DND-41 (cell line): ENCODE measurements at regions not wholly inside any gene's neighbourhood (a gene's known extent, or its start where the extent isn't known, plus 50 kb on each side); places are given as distances from the start of the nearest gene placed in this dataset.
"Not testable (repeated sequence)": the region's sequence is repeated elsewhere in the genome, so short reads cannot be mapped to it uniquely, and the experiment has no call there.

Experiments used
- ATAC-seq: fragments of 200-7000 bp; cut with Tn5 transposase; 3 replicates; pipeline ENCODE4 v1.9.1; 2021; ENCODE audit warnings: low read depth; ENCODE audit not compliant: insufficient read depth
- DNase-seq: peaks from one replicate; pipeline ENCODE4 v3.0.0-alpha.2; 2020
- H2AFZ ChIP-seq: 2 replicates; pipeline ENCODE4 v1.6.0; 2012; ENCODE audit warnings: low read depth, low read length
- H3K27ac ChIP-seq: 2 replicates; pipeline ENCODE4 v1.5.1; 2012; ENCODE audit warnings: low read length, inconsistent platforms
- H3K27me3 ChIP-seq: fragments of 200-600 bp; sonication (generic); 2 replicates; pipeline ENCODE4 v1.6.0; 2012; ENCODE audit warnings: low read length, mild to moderate bottlenecking, inconsistent platforms; ENCODE audit not compliant: insufficient read depth, poor library complexity
- H3K36me3 ChIP-seq: 2 replicates; pipeline ENCODE4 v1.5.1; 2012; ENCODE audit warnings: low read length, inconsistent platforms; ENCODE audit not compliant: insufficient read depth
- H3K4me1 ChIP-seq: 2 replicates; pipeline ENCODE4 v1.5.1; 2012; ENCODE audit warnings: mild to moderate bottlenecking, low read length; ENCODE audit not compliant: insufficient read depth
- H3K4me2 ChIP-seq: 2 replicates; pipeline ENCODE4 v1.6.0; 2012; ENCODE audit warnings: mild to moderate bottlenecking, moderate library complexity, low read length, inconsistent platforms; ENCODE audit not compliant: insufficient read depth
- H3K4me3 ChIP-seq, 2 experiments: fragments of 200-600 bp in 1 of 2; shearing (Covaris generic) in 1 of 2; 2 replicates each; pipeline ENCODE4 v1.5.1; 2012 to 2016; ENCODE audit warnings: inconsistent platforms in 2 of 2, low read length in 2 of 2, mild to moderate bottlenecking in 2 of 2, low read depth in 1 of 2, moderate library complexity in 1 of 2
- H3K79me2 ChIP-seq: 2 replicates; pipeline ENCODE4 v1.6.0; 2012; ENCODE audit warnings: low read length, inconsistent platforms; ENCODE audit not compliant: insufficient read depth
- H3K9ac ChIP-seq: 2 replicates; pipeline ENCODE4 v1.6.0; 2012; ENCODE audit warnings: low read depth, mild to moderate bottlenecking, inconsistent platforms, low read length, moderate library complexity
- H3K9me3 ChIP-seq: 2 replicates; pipeline ENCODE4 v1.5.1; 2012; ENCODE audit warnings: low read length, moderate library complexity, mild to moderate bottlenecking, inconsistent platforms; ENCODE audit not compliant: insufficient read depth, severe bottlenecking
- H4K20me1 ChIP-seq: 2 replicates; pipeline ENCODE4 v1.6.0; 2012; ENCODE audit warnings: low read length; ENCODE audit not compliant: insufficient read depth
- CTCF ChIP-seq: IDR thresholded peaks from 2 replicates; pipeline ENCODE4 v1.5.1; 2012; ENCODE audit warnings: borderline replicate concordance, low read length, moderate library complexity, mild to moderate bottlenecking; ENCODE audit not compliant: poor library complexity, severe bottlenecking; ENCODE audit errors: extremely low read depth
- EZH2 ChIP-seq: IDR thresholded peaks from 3 replicates; pipeline ENCODE4 v1.6.1; 2012; ENCODE audit warnings: borderline replicate concordance, low read depth, mild to moderate bottlenecking, moderate library complexity, low read length, inconsistent platforms; ENCODE audit not compliant: severe bottlenecking

- Histone ChIP-seq H3K4me2 (no peak overlapping the region), H3K79me2 (no peaks in the 10 kb centered on the region), H3K27ac (no peak overlapping the region), H3K36me3 (no peaks in the 10 kb centered on the region), H3K27me3 (no peaks in the 10 kb centered on the region), H3K9ac (no peak overlapping the region), H2AFZ (no peak overlapping the region), H3K9me3 (no peaks in the 10 kb centered on the region), H4K20me1 (no peaks in the 10 kb centered on the region), H3K4me1 (no peaks in the 10 kb centered on the region), H3K4me3 (no peak overlapping the region)
- no peak for DNase-seq
- TF ChIP-seq EZH2, result no peak
- no peak for TF ChIP-seq CTCF
- no peak for ATAC-seq
Measured at GRCh38 chr7:109462171-109462570, 892.5 kb downstream of the DNAJB9 start.

GRCh38 chr7:109467729-109468128 is 898.1 kb downstream of the DNAJB9 start:
- H3K79me2 ChIP-seq, H3K36me3 ChIP-seq, ATAC-seq, H3K4me3 ChIP-seq, H3K9ac ChIP-seq, H3K4me2 ChIP-seq, H2AFZ ChIP-seq, H3K27me3 ChIP-seq, DNase-seq, H3K9me3 ChIP-seq, H3K27ac ChIP-seq, H4K20me1 ChIP-seq, H3K4me1 ChIP-seq: not testable (repeated sequence)

- no peak overlapping the region for H3K9ac ChIP-seq
- H3K9me3 ChIP-seq, result no peaks in the 10 kb centered on the region
- no peaks in the 10 kb centered on the region for H3K27me3 ChIP-seq
- ATAC-seq (no peak), DNase-seq (no peak)
- no peak overlapping the region for H3K27ac ChIP-seq
- TF ChIP-seq CTCF (no peak), EZH2 (no peak)
- no peaks in the 10 kb centered on the region for H3K79me2 ChIP-seq
- no peak overlapping the region for H3K4me3 ChIP-seq
- no peak overlapping the region for H3K4me2 ChIP-seq
- no peak overlapping the region for H2AFZ ChIP-seq
- H3K36me3 ChIP-seq, result no peaks in the 10 kb centered on the region
- no peaks in the 10 kb centered on the region for H3K4me1 ChIP-seq
- no peaks in the 10 kb centered on the region for H4K20me1 ChIP-seq
Measured at GRCh38 chr7:109473172-109473571, 903.5 kb downstream of the DNAJB9 start.

- no peak for ATAC-seq
- H3K27ac ChIP-seq, result no peak overlapping the region
- H3K9ac ChIP-seq, result no peak overlapping the region
- no peak overlapping the region for H3K4me2 ChIP-seq
- no peaks in the 10 kb centered on the region for H3K79me2 ChIP-seq
- no peak for TF ChIP-seq CTCF
- no peak for TF ChIP-seq EZH2
- no peaks in the 10 kb centered on the region for H3K36me3 ChIP-seq
- H3K9me3 ChIP-seq, result no peaks in the 10 kb centered on the region
- H2AFZ ChIP-seq, result no peak overlapping the region; the same call in 1 of the 2 replicates
- H4K20me1 ChIP-seq, result no peaks in the 10 kb centered on the region
- H3K4me3 ChIP-seq, result no peak overlapping the region
- DNase-seq, result no peak
- peaks cover 8% of the 10 kb centered on the region for H3K4me1 ChIP-seq
- H3K27me3 ChIP-seq, result no peaks in the 10 kb centered on the region
Measured at GRCh38 chr7:109476409-109476808, 906.7 kb downstream of the DNAJB9 start.
